Gastrocnemius medialis (tissue), 4 donors: ENCODE measurements at regions not wholly inside any gene's neighbourhood (a gene's known extent, or its start where the extent isn't known, plus 50 kb on each side); places are given as distances from the start of the nearest gene placed in this dataset.
"Not testable (repeated sequence)": the region's sequence is repeated elsewhere in the genome, so short reads cannot be mapped to it uniquely, and the experiment has no call there.

Source experiments
- ATAC-seq, 2 donors: fragments of 150-250 bp; one replicate each; pipeline ENCODE4 v1.9.1; 2016
- DNase-seq, 2 donors: peaks; one replicate each; pipeline ENCODE4 v3.0.0-alpha.2; 2019
- H3K27ac ChIP-seq, 4 donors: fragments of 200-600 bp; sonication (generic); 1 replicate in 1 of 4; 2 replicates in 3 of 4; pipeline ENCODE4 v1.5.1; 2016 to 2018; ENCODE audit warnings: mild to moderate bottlenecking in 2 of 4, moderate library complexity in 1 of 4
- H3K27me3 ChIP-seq, 3 donors: fragments of 200-600 bp; sonication (generic) in 2 of 3; 1 replicate in 1 of 3; 2 replicates in 2 of 3; pipeline versions ENCODE4 v1.5.1 to v1.6.0; 2016 to 2019; ENCODE audit warnings: mild to moderate bottlenecking in 1 of 3, moderate library complexity in 1 of 3
- H3K36me3 ChIP-seq, 2 donors: fragments of 200-600 bp; sonication (generic) in 1 of 2; one replicate each; pipeline ENCODE4 v1.5.1; 2017 to 2018
- H3K4me1 ChIP-seq, 2 donors: fragments of 200-600 bp; sonication (generic) in 1 of 2; one replicate each; pipeline ENCODE4 v1.5.1; 2016 to 2017; ENCODE audit warnings: mild to moderate bottlenecking in 2 of 2
- H3K4me3 ChIP-seq, 4 donors: fragments of 200-600 bp; sonication (generic) in 3 of 4; 1 replicate in 1 of 4; 2 replicates in 3 of 4; pipeline ENCODE4 v1.5.1; 2016 to 2019; ENCODE audit warnings: mild to moderate bottlenecking in 2 of 4
- H3K9me3 ChIP-seq, 3 donors: fragments of 200-600 bp; sonication (generic) in 2 of 3; 1 replicate in 1 of 3; 2 replicates in 2 of 3; pipeline ENCODE4 v1.5.1; 2016 to 2019
- POLR2A ChIP-seq, 2 donors: fragments of 450-650 bp; IDR thresholded peaks; one replicate each; pipeline ENCODE4 v1.6.1; 2017; ENCODE audit warnings: antibody characterized with exemption in 2 of 2, mild to moderate bottlenecking in 2 of 2, moderate library complexity in 2 of 2
- in situ Hi-C, 4 donors: fragments of 200-750 bp; cut with MboI; loops; one replicate each; pipeline versions ENCODE4 v1.15.0 to v1.8.0; 2017; ENCODE audit warnings: low sequenced_read_pairs in 4 of 4
- intact Hi-C: fragments of 100-400 bp; cut with DNase I; formaldehyde crosslinking; loops from one replicate; pipeline ENCODE4 v1.15.1; 2023; ENCODE audit warnings: low total_unique reads
- TF ChIP-seq, protein P1 (sequence below), 5 experiments: fragments of 450-650 bp in 3 of 5; fragments of 200-600 bp in 2 of 5; sonication (generic) in 2 of 5; IDR thresholded peaks in 4 of 5; conservative IDR thresholded peaks in 1 of 5; 1 replicate in 4 of 5; 2 replicates in 1 of 5; pipeline ENCODE4 v1.5.1; 2016 to 2019; ENCODE audit warnings: antibody characterized with exemption in 5 of 5, mild to moderate bottlenecking in 3 of 5, moderate library complexity in 3 of 5

DNA sequence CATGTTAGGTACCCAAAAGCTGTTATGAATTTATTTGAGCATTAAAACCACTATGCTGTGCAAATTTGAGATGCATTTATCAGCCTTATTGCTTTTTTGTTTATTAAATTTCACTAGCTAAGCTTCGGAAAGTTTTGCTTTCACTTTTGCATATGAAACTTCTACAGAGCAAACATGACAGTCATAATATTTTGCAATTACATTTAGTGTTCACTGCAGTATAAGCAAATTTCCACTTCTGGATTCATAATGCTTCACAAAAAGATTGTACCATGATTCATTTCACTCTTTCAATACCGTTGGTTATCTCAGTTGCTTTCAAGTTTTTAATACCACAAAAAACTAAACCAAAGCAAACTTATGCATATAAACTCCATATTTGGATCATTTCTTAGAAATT lies 228.7 kb upstream of the SLC8A1 start:
- no peaks in the 10 kb centered on the region for H3K27me3 ChIP-seq
- intact Hi-C loops, result no loop called here
- no peak overlapping the region for H3K4me3 ChIP-seq
- H3K27ac ChIP-seq, result no peak overlapping the region
- H3K4me1 ChIP-seq, result no peaks in the 10 kb centered on the region
- ATAC-seq (no peak), DNase-seq (no peak)
- H3K9me3 ChIP-seq, result no peaks in the 10 kb centered on the region
- TF ChIP-seq POLR2A (IDR thresholded peaks at IDR 0.05), result no peak
- TF ChIP-seq, protein P1, sequence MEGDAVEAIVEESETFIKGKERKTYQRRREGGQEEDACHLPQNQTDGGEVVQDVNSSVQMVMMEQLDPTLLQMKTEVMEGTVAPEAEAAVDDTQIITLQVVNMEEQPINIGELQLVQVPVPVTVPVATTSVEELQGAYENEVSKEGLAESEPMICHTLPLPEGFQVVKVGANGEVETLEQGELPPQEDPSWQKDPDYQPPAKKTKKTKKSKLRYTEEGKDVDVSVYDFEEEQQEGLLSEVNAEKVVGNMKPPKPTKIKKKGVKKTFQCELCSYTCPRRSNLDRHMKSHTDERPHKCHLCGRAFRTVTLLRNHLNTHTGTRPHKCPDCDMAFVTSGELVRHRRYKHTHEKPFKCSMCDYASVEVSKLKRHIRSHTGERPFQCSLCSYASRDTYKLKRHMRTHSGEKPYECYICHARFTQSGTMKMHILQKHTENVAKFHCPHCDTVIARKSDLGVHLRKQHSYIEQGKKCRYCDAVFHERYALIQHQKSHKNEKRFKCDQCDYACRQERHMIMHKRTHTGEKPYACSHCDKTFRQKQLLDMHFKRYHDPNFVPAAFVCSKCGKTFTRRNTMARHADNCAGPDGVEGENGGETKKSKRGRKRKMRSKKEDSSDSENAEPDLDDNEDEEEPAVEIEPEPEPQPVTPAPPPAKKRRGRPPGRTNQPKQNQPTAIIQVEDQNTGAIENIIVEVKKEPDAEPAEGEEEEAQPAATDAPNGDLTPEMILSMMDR (IDR thresholded peaks at IDR 0.05 in 4 of 5, conservative IDR thresholded peaks at IDR 0.05 in 1 of 5), result no peak
- H3K36me3 ChIP-seq, result no peaks in the 10 kb centered on the region
- in situ Hi-C loops, result no loop called here

DNA sequence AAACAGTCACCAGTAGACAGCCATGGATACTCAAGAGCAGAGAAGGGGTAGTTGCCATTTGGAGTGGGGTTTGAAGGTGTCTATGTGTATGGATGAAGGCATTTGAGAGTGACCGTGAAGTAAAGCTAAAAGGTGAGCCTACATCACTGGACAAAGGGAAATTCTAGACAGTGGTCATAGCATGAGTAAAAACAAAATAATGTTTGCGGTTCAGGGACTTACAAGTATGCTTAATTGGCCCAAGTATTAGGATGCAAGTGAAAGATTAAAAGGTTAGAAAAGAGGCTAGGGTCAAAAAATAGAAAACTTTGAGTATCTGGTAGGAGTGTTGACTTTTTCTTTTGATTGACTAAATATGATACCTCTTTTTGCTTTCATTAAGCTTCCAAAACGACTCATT lies 238.1 kb upstream of the SLC8A1 start:
- in situ Hi-C loops (no loop called here), intact Hi-C loops (no loop called here)
- DNase-seq (no peak), ATAC-seq (no peak)
- Histone ChIP-seq H3K36me3 (no peaks in the 10 kb centered on the region), H3K27me3 (no peaks in the 10 kb centered on the region), H3K4me1 (no peaks in the 10 kb centered on the region), H3K4me3 (no peak overlapping the region), H3K9me3 (no peaks in the 10 kb centered on the region), H3K27ac (peak overlapping the region in 1 of 4 donors; percentile 39)
- TF ChIP-seq, protein P1 (IDR thresholded peaks at IDR 0.05 in 4 of 5, conservative IDR thresholded peaks at IDR 0.05 in 1 of 5), result no peak
- no peak for TF ChIP-seq POLR2A (IDR thresholded peaks at IDR 0.05)

DNA sequence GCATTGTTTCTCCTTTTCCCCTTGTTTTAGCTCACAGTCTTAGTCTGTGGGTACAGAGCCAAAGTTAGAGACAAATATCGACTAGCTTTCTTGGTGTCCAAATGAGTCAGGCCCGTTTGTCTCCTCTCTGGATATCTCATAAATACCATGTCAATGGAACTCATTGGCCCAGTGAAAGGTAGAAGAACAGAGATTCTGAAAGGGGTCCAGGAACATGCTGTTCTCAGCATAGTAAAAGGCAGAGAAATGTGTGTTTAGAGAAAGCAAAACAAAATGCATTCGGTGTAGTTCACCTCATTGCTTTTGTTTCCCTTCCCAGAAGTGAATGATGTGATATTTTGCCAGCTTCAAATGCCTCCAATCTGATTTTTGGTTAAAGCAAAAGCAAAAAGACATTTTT lies 238.6 kb upstream of the SLC8A1 start:
- intact Hi-C loops, result no loop called here
- ATAC-seq (peak; percentile 75 to 89), DNase-seq (no peak)
- Histone ChIP-seq H3K4me3 (no peak overlapping the region), H3K9me3 (no peaks in the 10 kb centered on the region), H3K36me3 (no peaks in the 10 kb centered on the region), H3K27ac (peak overlapping the region in 2 of 4 donors; percentile 10 to 39), H3K4me1 (no peaks in the 10 kb centered on the region), H3K27me3 (no peaks in the 10 kb centered on the region)
- in situ Hi-C loops, result no loop called here
- TF ChIP-seq POLR2A (IDR thresholded peaks at IDR 0.05), result no peak
- TF ChIP-seq, protein P1 (IDR thresholded peaks at IDR 0.05 in 4 of 5, conservative IDR thresholded peaks at IDR 0.05 in 1 of 5), result no peak

- no peak for DNase-seq
- Histone ChIP-seq H3K36me3 (no peaks in the 10 kb centered on the region), H3K27ac (no peak overlapping the region), H3K4me1 (no peaks in the 10 kb centered on the region), H3K4me3 (no peak overlapping the region), H3K9me3 (no peaks in the 10 kb centered on the region), H3K27me3 (no peaks in the 10 kb centered on the region)
- in situ Hi-C loops, result no loop called here
- intact Hi-C loops, result no loop called here
- TF ChIP-seq, protein P1 (IDR thresholded peaks at IDR 0.05 in 4 of 5, conservative IDR thresholded peaks at IDR 0.05 in 1 of 5), result no peak
- TF ChIP-seq POLR2A (IDR thresholded peaks at IDR 0.05), result no peak
- ATAC-seq, result no peak
Observed at GRCh38 chr2:40700231-40700954, 248.5 kb upstream of the SLC8A1 start.

GRCh38 chr2:40712197-40712894 lies 260.5 kb upstream of the SLC8A1 start:
- intact Hi-C loops, H3K27me3 ChIP-seq, DNase-seq, H3K27ac ChIP-seq, H3K4me1 ChIP-seq, in situ Hi-C loops, ATAC-seq, H3K36me3 ChIP-seq, H3K9me3 ChIP-seq, H3K4me3 ChIP-seq: not testable (repeated sequence)
